ENCODE measurements at regions not wholly inside any gene's neighbourhood (a gene's known extent, or its start where the extent isn't known, plus 50 kb on each side); places are given as distances from the start of the nearest gene placed in this dataset.
"Not testable (repeated sequence)": the region's sequence is repeated elsewhere in the genome, so short reads cannot be mapped to it uniquely, and the experiment has no call there.

- no peak for DNase-seq
These were observed 79.8 kb downstream of the ZNF92 start for GRCh38 chr7:65453341-65454030.

GRCh38 chr7:65454469-65454868 lies 80.8 kb downstream of the ZNF92 start:
- DNase-seq = no peak

GRCh38 chr7:65455050-65455449 lies 81.4 kb downstream of the ZNF92 start:
- not testable (repeated sequence) for DNase-seq

GRCh38 chr7:65457705-65458104 lies 84.0 kb downstream of the ZNF92 start:
- DNase-seq = no peak

GRCh38 chr7:65459438-65459837 lies 85.8 kb downstream of the ZNF92 start:
- no peak for DNase-seq

- no peak for DNase-seq
These were observed 88.6 kb downstream of the ZNF92 start for GRCh38 chr7:65462148-65462716.

- DNase-seq = no peak
These were observed 89.5 kb downstream of the ZNF92 start for GRCh38 chr7:65463184-65463583.

- not testable (repeated sequence) for DNase-seq
These were observed 96.4 kb downstream of the ZNF92 start for GRCh38 chr7:65469919-65470558.

GRCh38 chr7:65471587-65471986 lies 97.9 kb downstream of the ZNF92 start:
- no peak for DNase-seq

GRCh38 chr7:65475040-65475726 lies 101.5 kb downstream of the ZNF92 start:
- no peak for DNase-seq

- DNase-seq = no peak
These were observed 102.2 kb downstream of the ZNF92 start for GRCh38 chr7:65475734-65476319.

- DNase-seq = no peak
These were observed 103.7 kb downstream of the ZNF92 start for GRCh38 chr7:65477326-65477725.

GRCh38 chr7:65489260-65489767 lies 115.7 kb downstream of the ZNF92 start:
- DNase-seq = no peak

- not testable (repeated sequence) for DNase-seq
These were observed 123.0 kb downstream of the ZNF92 start for GRCh38 chr7:65496697-65497096.

- DNase-seq = no peak
These were observed 129.9 kb downstream of the ZNF92 start for GRCh38 chr7:65503434-65504152.

- not testable (repeated sequence) for DNase-seq
These were observed 131.1 kb downstream of the ZNF92 start for GRCh38 chr7:65504504-65505319.

GRCh38 chr7:65505320-65505633 lies 131.6 kb downstream of the ZNF92 start:
- not testable (repeated sequence) for DNase-seq

- not testable (repeated sequence) for DNase-seq
These were observed 135.1 kb downstream of the ZNF92 start for GRCh38 chr7:65508581-65509367.

GRCh38 chr7:65509368-65510186 lies 135.9 kb downstream of the ZNF92 start:
- DNase-seq = no peak

GRCh38 chr7:65510187-65510538 lies 136.5 kb downstream of the ZNF92 start:
- not testable (repeated sequence) for DNase-seq
